K562 (cell line): ENCODE measurements at regions not wholly inside any gene's neighbourhood (a gene's known extent, or its start where the extent isn't known, plus 50 kb on each side); places are given as distances from the start of the nearest gene placed in this dataset.

ENCODE experiments used
- C11orf30 ChIP-seq: fragments of 450-650 bp; IDR thresholded peaks from 2 replicates; pipeline ENCODE4 v1.6.1; 2016; ENCODE audit warnings: low read depth, mild to moderate bottlenecking
- CBFA2T3 ChIP-seq: fragments of 450-650 bp; IDR thresholded peaks from 2 replicates; pipeline ENCODE4 v1.6.1; 2017
- COPS2 ChIP-seq: fragments of 450-650 bp; conservative IDR thresholded peaks from 2 replicates; pipeline ENCODE4 v1.6.1; 2016; ENCODE audit warnings: mild to moderate bottlenecking, moderate library complexity
- CTCF ChIP-seq, 3 experiments: IDR thresholded peaks in 2 of 3; conservative IDR thresholded peaks in 1 of 3; 2 replicates each; pipeline ENCODE4 v1.5.1; 2011 to 2012; ENCODE audit warnings: low read length in 3 of 3, mild to moderate bottlenecking in 3 of 3, control low read depth in 2 of 3, improper control_type of control experiment in 1 of 3, inconsistent platforms in 1 of 3, low read depth in 1 of 3, mixed read lengths in 1 of 3, moderate library complexity in 1 of 3; ENCODE audit not compliant: insufficient read depth in 2 of 3
- EGR1 ChIP-seq: fragments of 450-650 bp; conservative IDR thresholded peaks from 2 replicates; pipeline ENCODE4 v1.6.1; 2017; ENCODE audit warnings: mild to moderate bottlenecking
- ETS1 ChIP-seq: conservative IDR thresholded peaks from 2 replicates; pipeline ENCODE4 v1.6.1; 2011; ENCODE audit warnings: low read depth, mild to moderate bottlenecking, low read length; ENCODE audit not compliant: control insufficient read depth
- GTF2E2 ChIP-seq: fragments of 200-800 bp; sonication (Bioruptor generic); IDR thresholded peaks from 2 replicates; pipeline ENCODE4 v1.6.1; 2016; ENCODE audit warnings: missing genetic modification characterization, missing compliant biosample characterization
- KDM2B ChIP-seq: fragments of 250-450 bp; sonication (Bioruptor Pico); IDR thresholded peaks from 2 replicates; pipeline ENCODE4 v1.8.0; 2021; ENCODE audit warnings: mild to moderate bottlenecking, moderate library complexity
- MTA3 ChIP-seq: fragments of 450-650 bp; formaldehyde crosslinking; IDR thresholded peaks from 2 replicates; pipeline ENCODE4 v1.6.1; 2017; ENCODE audit warnings: mild to moderate bottlenecking, borderline replicate concordance
- POLR2H ChIP-seq: IDR thresholded peaks from 2 replicates; pipeline ENCODE4 v1.6.1; 2016; ENCODE audit warnings: missing genetic modification characterization, low read depth, mild to moderate bottlenecking, control low read depth, missing compliant biosample characterization, moderate library complexity
- RAD51 ChIP-seq: fragments of 450-650 bp; IDR thresholded peaks from 2 replicates; pipeline ENCODE4 v1.7.1; 2016; ENCODE audit warnings: low read depth, mild to moderate bottlenecking, borderline replicate concordance
- STAT6 ChIP-seq: sonication (generic); formaldehyde crosslinking; IDR thresholded peaks from 2 replicates; pipeline ENCODE4 v1.8.1; 2023; ENCODE audit warnings: mild to moderate bottlenecking, missing genetic modification reagents
- TRIM24 ChIP-seq, 2 experiments: fragments of 450-650 bp; IDR thresholded peaks; 2 replicates each; pipeline ENCODE4 v1.6.1; 2016
- TSHZ1 ChIP-seq: fragments of 250-450 bp; sonication (Bioruptor Pico); IDR thresholded peaks from 2 replicates; pipeline ENCODE4 v1.4.0; 2020; ENCODE audit warnings: mild to moderate bottlenecking, moderate library complexity
- ZFP36 ChIP-seq: fragments of 150-350 bp; IDR thresholded peaks from 2 replicates; pipeline ENCODE4 v1.6.1; 2018; ENCODE audit warnings: low read length, low read depth; ENCODE audit not compliant: partially characterized antibody
- ZNF274 ChIP-seq: IDR thresholded peaks from 2 replicates; pipeline ENCODE4 v1.6.1; 2011; ENCODE audit warnings: low read depth, mild to moderate bottlenecking, low read length, moderate library complexity, borderline replicate concordance
- ZNF311 ChIP-seq: fragments of 250-450 bp; sonication (Bioruptor Pico); IDR thresholded peaks from 2 replicates; pipeline ENCODE4 v1.4.0; 2020; ENCODE audit warnings: mild to moderate bottlenecking, moderate library complexity
- ZNF551 ChIP-seq: fragments of 250-450 bp; sonication (Bioruptor Pico); IDR thresholded peaks from 2 replicates; pipeline ENCODE4 v1.5.0; 2021; ENCODE audit warnings: mild to moderate bottlenecking, moderate library complexity
- ZNF830 ChIP-seq: fragments of 250-450 bp; sonication (Bioruptor Pico); IDR thresholded peaks from 2 replicates; pipeline ENCODE4 v1.5.0; 2021; ENCODE audit warnings: mild to moderate bottlenecking

GRCh38 chr12:123033392-123034021 is 53.0 kb downstream of the ARL6IP4 start (continued):
- no peak for TF ChIP-seq POLR2H (tag)
- TF ChIP-seq COPS2 = no peak
- TF ChIP-seq CTCF (IDR thresholded peaks at IDR 0.05 in 2 of 3, conservative IDR thresholded peaks at IDR 0.05 in 1 of 3; ENCODE audit: insufficient read depth in 2 of 3, low read depth in 1 of 3, low read length in 3 of 3) = no peak
- no peak for TF ChIP-seq TSHZ1 (CRISPR knock-in tag)
- TF ChIP-seq ZNF311 (CRISPR knock-in tag) = peak; percentile 21; the same call in 1 of the 2 replicates
- no peak for TF ChIP-seq TRIM24 (IDR thresholded peaks at IDR 0.05)
- peak; percentile 84 for TF ChIP-seq CBFA2T3
- TF ChIP-seq ZNF551 = no peak
- no peak for TF ChIP-seq C11orf30
- TF ChIP-seq ZFP36 = no peak
- no peak for TF ChIP-seq EGR1
- TF ChIP-seq RAD51 = no peak
- TF ChIP-seq GTF2E2 (tag) = no peak
- no peak for TF ChIP-seq ZNF274
- no peak for TF ChIP-seq STAT6
- TF ChIP-seq KDM2B (CRISPR knock-in tag) = no peak
- 0 out of 2 replicates have a peak, but pooled peaks have one; percentile 39 for TF ChIP-seq MTA3
- no peak for TF ChIP-seq ETS1
- no peak for TF ChIP-seq ZNF830
